HEK293 (cell line): ENCODE measurements at regions not wholly inside any gene's neighbourhood (a gene's known extent, or its start where the extent isn't known, plus 50 kb on each side); places are given as distances from the start of the nearest gene placed in this dataset.

ENCODE experiments used
- CTCF ChIA-PET: fragments of 350-600 bp; formaldehyde crosslinking; extraction: SDS; loops from one replicate; lab custom pipeline; 2021; ENCODE audit warnings: antibody characterized with exemption; lab: Yijun Ruan, JAX
- POLR2A ChIA-PET: fragments of 300-600 bp; formaldehyde crosslinking; extraction: SDS; loops from one replicate; lab custom pipeline; 2020; ENCODE audit warnings: antibody characterized with exemption, inconsistent platforms; lab: Yijun Ruan, JAX
- H3K27ac ChIP-seq: fragments of 200-500 bp; sonication (Bioruptor generic); 2 replicates; pipeline ENCODE4 v1.5.1; 2014; ENCODE audit warnings: low read depth, low read length, control low read depth, inconsistent platforms; ENCODE audit errors: extremely low read depth
- H3K36me3 ChIP-seq, 2 experiments: fragments of 200-500 bp in 1 of 2; sonication (Bioruptor generic) in 1 of 2; 1 replicate in 1 of 2; 2 replicates in 1 of 2; pipeline ENCODE4 v1.5.1; 2014 to 2017; ENCODE audit warnings: inconsistent platforms in 2 of 2, low read length in 2 of 2; ENCODE audit not compliant: control insufficient read depth in 2 of 2, insufficient read depth in 1 of 2
- H3K4me1 ChIP-seq: fragments of 200-500 bp; sonication (Bioruptor generic); 2 replicates; pipeline ENCODE4 v1.5.1; 2014; ENCODE audit warnings: mild to moderate bottlenecking, low read length, inconsistent platforms; ENCODE audit not compliant: control insufficient read depth, insufficient read depth
- H3K4me3 ChIP-seq: 2 replicates; pipeline ENCODE4 v1.5.1; 2011; ENCODE audit warnings: low read depth, mild to moderate bottlenecking, control low read depth, low read length, moderate library complexity
- H3K9me3 ChIP-seq: fragments of 200-500 bp; sonication (Bioruptor generic); 2 replicates; pipeline ENCODE4 v1.5.1; 2014; ENCODE audit warnings: low read depth, low read length, inconsistent platforms; ENCODE audit not compliant: control insufficient read depth, insufficient read depth
- BCL11A ChIP-seq: fragments of 450-650 bp; formaldehyde crosslinking; IDR thresholded peaks from 2 replicates; pipeline ENCODE4 v1.5.1; 2016; ENCODE audit warnings: low read depth, missing biosample characterization, missing genetic modification characterization
- GLI4 ChIP-seq: fragments of 450-650 bp; formaldehyde crosslinking; IDR thresholded peaks from 2 replicates; pipeline ENCODE4 v1.5.1; 2016; ENCODE audit warnings: missing biosample characterization, missing genetic modification characterization
- INSM2 ChIP-seq: fragments of 450-650 bp; formaldehyde crosslinking; IDR thresholded peaks from 2 replicates; pipeline ENCODE4 v1.5.1; 2016; ENCODE audit warnings: missing biosample characterization, missing genetic modification characterization
- KLF1 ChIP-seq: fragments of 450-650 bp; formaldehyde crosslinking; IDR thresholded peaks from 2 replicates; pipeline ENCODE4 v1.5.1; 2016; ENCODE audit warnings: missing biosample characterization, missing genetic modification characterization
- PATZ1 ChIP-seq: fragments of 450-650 bp; formaldehyde crosslinking; IDR thresholded peaks from 2 replicates; pipeline ENCODE4 v1.5.1; 2016; ENCODE audit warnings: missing biosample characterization, missing genetic modification characterization
- PBX3 ChIP-seq: sonication (generic); formaldehyde crosslinking; IDR thresholded peaks from 2 replicates; pipeline ENCODE4 v1.8.1; 2022; ENCODE audit warnings: mild to moderate bottlenecking, moderate library complexity, missing genetic modification reagents
- PRDM4 ChIP-seq: fragments of 450-650 bp; formaldehyde crosslinking; IDR thresholded peaks from 2 replicates; pipeline ENCODE4 v1.5.1; 2017; ENCODE audit warnings: missing biosample characterization, missing genetic modification characterization
- ZBTB21 ChIP-seq: fragments of 450-650 bp; formaldehyde crosslinking; IDR thresholded peaks from 2 replicates; pipeline ENCODE4 v1.5.1; 2017; ENCODE audit warnings: missing biosample characterization, missing genetic modification characterization
- ZEB2 ChIP-seq: fragments of 450-650 bp; formaldehyde crosslinking; IDR thresholded peaks from 2 replicates; pipeline ENCODE4 v1.5.1; 2016; ENCODE audit warnings: missing biosample characterization, missing genetic modification characterization
- ZIC2 ChIP-seq: fragments of 450-650 bp; formaldehyde crosslinking; IDR thresholded peaks from 2 replicates; pipeline ENCODE4 v1.5.1; 2016; ENCODE audit warnings: missing biosample characterization, missing genetic modification characterization
- ZNF132 ChIP-seq: fragments of 450-650 bp; formaldehyde crosslinking; IDR thresholded peaks from 2 replicates; pipeline ENCODE4 v1.5.1; 2017; ENCODE audit warnings: missing biosample characterization, missing genetic modification characterization, borderline replicate concordance
- ZNF138 ChIP-seq: fragments of 450-650 bp; formaldehyde crosslinking; IDR thresholded peaks from 2 replicates; pipeline ENCODE4 v1.5.1; 2016; ENCODE audit warnings: missing biosample characterization, missing genetic modification characterization, borderline replicate concordance
- ZNF335 ChIP-seq: fragments of 450-650 bp; formaldehyde crosslinking; conservative IDR thresholded peaks from 2 replicates; pipeline ENCODE4 v1.5.1; 2016; ENCODE audit warnings: missing biosample characterization, missing genetic modification characterization
- ZNF37A ChIP-seq: fragments of 450-650 bp; IDR thresholded peaks from 2 replicates; pipeline ENCODE4 v1.5.1; 2018; ENCODE audit warnings: missing biosample characterization, missing genetic modification characterization
- ZNF501 ChIP-seq: fragments of 450-650 bp; formaldehyde crosslinking; IDR thresholded peaks from 2 replicates; pipeline ENCODE4 v1.5.1; 2016; ENCODE audit warnings: missing biosample characterization, missing genetic modification characterization
- ZNF521 ChIP-seq: fragments of 450-650 bp; formaldehyde crosslinking; IDR thresholded peaks from 2 replicates; pipeline ENCODE4 v1.5.1; 2017; ENCODE audit warnings: missing biosample characterization, mild to moderate bottlenecking, missing genetic modification characterization
- ZNF548 ChIP-seq: fragments of 450-650 bp; formaldehyde crosslinking; IDR thresholded peaks from 2 replicates; pipeline ENCODE4 v1.5.1; 2016; ENCODE audit warnings: missing biosample characterization, missing genetic modification characterization
- ZNF560 ChIP-seq: fragments of 450-650 bp; formaldehyde crosslinking; IDR thresholded peaks from 2 replicates; pipeline ENCODE4 v1.5.1; 2017; ENCODE audit warnings: missing biosample characterization, missing genetic modification characterization, borderline replicate concordance
- ZNF571 ChIP-seq: fragments of 450-650 bp; formaldehyde crosslinking; IDR thresholded peaks from 2 replicates; pipeline ENCODE4 v1.5.0; 2017; ENCODE audit warnings: missing biosample characterization, missing genetic modification characterization
- ZNF654 ChIP-seq: fragments of 450-650 bp; formaldehyde crosslinking; IDR thresholded peaks from 2 replicates; pipeline ENCODE4 v1.5.1; 2016; ENCODE audit warnings: low read depth, missing biosample characterization, missing genetic modification characterization
- ZNF747 ChIP-seq: fragments of 450-650 bp; formaldehyde crosslinking; IDR thresholded peaks from 2 replicates; pipeline ENCODE4 v1.5.1; 2016; ENCODE audit warnings: missing biosample characterization, missing genetic modification characterization
- ZNF776 ChIP-seq: fragments of 450-650 bp; formaldehyde crosslinking; IDR thresholded peaks from 2 replicates; pipeline ENCODE4 v1.5.0; 2017; ENCODE audit warnings: missing biosample characterization, missing genetic modification characterization, borderline replicate concordance
- ZNF837 ChIP-seq: fragments of 450-650 bp; formaldehyde crosslinking; IDR thresholded peaks from 2 replicates; pipeline ENCODE4 v1.5.1; 2016; ENCODE audit warnings: missing biosample characterization, missing genetic modification characterization
- ZNF843 ChIP-seq: fragments of 450-650 bp; formaldehyde crosslinking; IDR thresholded peaks from 2 replicates; pipeline ENCODE4 v1.5.1; 2016; ENCODE audit warnings: missing biosample characterization, missing genetic modification characterization
- ZSCAN23 ChIP-seq: fragments of 450-650 bp; formaldehyde crosslinking; IDR thresholded peaks from 2 replicates; pipeline ENCODE4 v1.5.1; 2016; ENCODE audit warnings: missing biosample characterization, missing genetic modification characterization
- ZSCAN5A ChIP-seq: fragments of 450-650 bp; formaldehyde crosslinking; IDR thresholded peaks from 2 replicates; pipeline ENCODE4 v1.5.1; 2016; ENCODE audit warnings: missing biosample characterization, missing genetic modification characterization

- CTCF ChIA-PET: no interaction called here
- Histone ChIP-seq H3K4me1 (no peaks in the 10 kb centered on the region), H3K36me3 (no peaks in the 10 kb centered on the region)
Measured at GRCh38 chr21:21624674-21625073, 626.5 kb downstream of the NCAM2 start.

GRCh38 chr21:21631961-21632360 lies 633.8 kb downstream of the NCAM2 start:
- Histone ChIP-seq H3K36me3 (no peaks in the 10 kb centered on the region), H3K9me3 (no peaks in the 10 kb centered on the region; the same call in 1 of the 2 replicates), H3K4me3 (no peak overlapping the region), H3K27ac (no peak overlapping the region), H3K4me1 (no peaks in the 10 kb centered on the region)
- CTCF ChIA-PET: no interaction called here
- TF ChIP-seq ZNF560 (tag by site-specific recombination): no peak
- TF ChIP-seq ZNF843: no peak
- no peak for TF ChIP-seq ZNF747 (tag by site-specific recombination)
- no peak for TF ChIP-seq ZNF837 (tag by site-specific recombination)
- no peak for TF ChIP-seq ZNF335 (tag by site-specific recombination)
- TF ChIP-seq KLF1 (tag by site-specific recombination): no peak
- TF ChIP-seq ZNF521 (tag by site-specific recombination): no peak
- no peak for TF ChIP-seq ZNF548 (tag by site-specific recombination)
- no peak for TF ChIP-seq ZIC2 (tag by site-specific recombination)
- no peak for TF ChIP-seq PRDM4 (tag by site-specific recombination)
- TF ChIP-seq PBX3 (CRISPR knock-in tag): no peak
- TF ChIP-seq ZNF138: no peak
- TF ChIP-seq ZNF571 (tag by site-specific recombination): no peak
- no peak for TF ChIP-seq BCL11A (tag by site-specific recombination)
- POLR2A ChIA-PET: no interaction called here

More at GRCh38 chr21:21624674-21625073, 626.5 kb downstream of the NCAM2 start:
- POLR2A ChIA-PET: no interaction called here
- no peak overlapping the region for H3K27ac ChIP-seq
- TF ChIP-seq ZNF837 (tag by site-specific recombination): no peak
- no peak for TF ChIP-seq ZSCAN23
- H3K4me3 ChIP-seq: no peak overlapping the region
- no peaks in the 10 kb centered on the region; the same call in 1 of the 2 replicates for H3K9me3 ChIP-seq

- POLR2A ChIA-PET: no interaction called here
- Histone ChIP-seq H3K27ac (no peak overlapping the region), H3K4me1 (no peaks in the 10 kb centered on the region), H3K9me3 (no peaks in the 10 kb centered on the region; the same call in 1 of the 2 replicates), H3K4me3 (no peak overlapping the region), H3K36me3 (no peaks in the 10 kb centered on the region)
- CTCF ChIA-PET: interaction anchor here (0.7 kb wide), 1 partner anchor 190 kb away, joined by 3 read pairs; no protein-coding TSS in a partner anchor
- TF ChIP-seq INSM2 (tag by site-specific recombination) (no peak), ZEB2 (tag by site-specific recombination) (no peak), ZNF776 (no peak), ZSCAN5A (tag by site-specific recombination) (no peak), PATZ1 (tag by site-specific recombination) (no peak), ZNF37A (tag by site-specific recombination) (no peak), ZNF654 (tag by site-specific recombination) (no peak), ZNF501 (no peak), GLI4 (tag by site-specific recombination) (no peak), ZBTB21 (tag by site-specific recombination) (no peak), ZNF132 (tag by site-specific recombination) (no peak)
Measured at GRCh38 chr21:21632926-21633325, 634.7 kb downstream of the NCAM2 start.
